Stimulated activated CD8-positive, alpha-beta memory T cell treated with anti-CD3 and anti-CD28 coated beads, Interleukin-2, amount 100 ng/mL, for 1 hour (primary cell): ENCODE measurements at regions not wholly inside any gene's neighbourhood (a gene's known extent, or its start where the extent isn't known, plus 50 kb on each side); places are given as distances from the start of the nearest gene placed in this dataset.
"Not testable (repeated sequence)": the region's sequence is repeated elsewhere in the genome, so short reads cannot be mapped to it uniquely, and the experiment has no call there.

ENCODE experiments used
- DNase-seq, 2 donors: peaks; one replicate each; pipeline ENCODE4 v3.0.0-alpha.2; 2020; ENCODE audit warnings: low read depth in 2 of 2

DNA sequence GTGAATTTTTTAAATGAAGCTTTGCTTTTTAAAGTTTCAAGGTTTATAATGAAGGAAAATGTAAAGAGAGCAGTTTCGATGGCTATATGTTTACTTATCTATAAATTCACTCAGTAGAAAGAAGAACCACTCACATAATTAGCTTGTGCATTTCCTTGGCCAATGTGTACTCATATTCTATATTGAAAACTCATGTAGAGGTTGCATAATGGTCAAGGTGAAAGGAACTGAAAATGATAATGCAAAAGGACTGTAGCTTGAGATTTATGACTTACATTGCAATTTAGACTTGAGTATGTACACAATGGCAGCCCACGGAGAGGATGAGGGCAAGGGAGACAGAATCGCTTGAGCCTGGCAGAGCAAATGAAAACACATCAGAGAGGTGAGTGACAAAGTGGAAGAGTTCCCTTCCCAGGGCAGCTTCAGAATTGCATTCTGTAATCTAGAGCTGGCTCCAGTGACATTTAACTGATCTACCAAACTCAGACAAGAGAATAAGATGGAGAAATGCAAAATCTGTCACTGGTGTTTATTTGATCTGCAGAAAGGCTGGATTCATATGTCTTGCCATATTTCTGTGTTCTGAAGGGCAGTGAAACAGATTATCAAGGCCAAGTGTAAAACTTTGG is 191.8 kb downstream of the TMEM200A start:
- DNase-seq = no peak

DNA sequence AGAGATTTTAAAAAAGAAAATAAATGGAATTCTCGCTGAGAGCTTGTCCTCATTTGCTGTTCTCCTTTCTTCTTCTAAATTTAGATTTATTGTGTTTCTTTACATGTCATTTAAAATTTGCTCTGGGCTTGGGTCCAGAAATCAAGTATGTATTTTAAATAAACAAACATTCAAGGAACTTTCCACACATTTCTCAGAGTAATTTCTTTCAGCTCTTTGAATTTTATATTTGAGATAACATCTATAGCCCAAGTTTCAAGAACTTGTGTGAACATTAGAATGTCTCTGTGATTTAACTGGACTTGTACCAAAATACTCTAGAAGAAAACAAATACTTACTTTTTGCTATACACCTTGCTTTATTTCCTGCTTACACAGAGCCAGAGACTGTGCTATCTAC is 192.3 kb downstream of the TMEM200A start:
- DNase-seq = no peak

DNA sequence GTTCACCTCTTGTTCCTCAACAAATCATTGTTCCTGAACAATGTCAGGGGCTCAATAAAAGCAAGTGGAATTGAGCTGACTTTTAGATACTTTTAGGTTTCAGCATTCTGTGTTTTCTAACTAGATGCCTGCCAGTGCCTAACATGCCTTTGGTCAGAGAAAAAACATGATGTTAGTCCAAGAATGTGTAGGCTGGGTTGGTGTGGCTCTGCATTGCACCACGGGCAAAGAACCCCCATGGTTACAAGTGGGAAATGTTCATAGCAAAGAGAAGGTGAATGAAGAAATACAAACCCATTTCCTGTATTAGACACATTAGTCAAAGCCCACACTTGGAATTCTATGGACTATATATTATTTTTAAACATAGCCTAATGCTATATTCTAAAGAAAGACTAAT is 193.3 kb downstream of the TMEM200A start:
- DNase-seq = no peak

DNA sequence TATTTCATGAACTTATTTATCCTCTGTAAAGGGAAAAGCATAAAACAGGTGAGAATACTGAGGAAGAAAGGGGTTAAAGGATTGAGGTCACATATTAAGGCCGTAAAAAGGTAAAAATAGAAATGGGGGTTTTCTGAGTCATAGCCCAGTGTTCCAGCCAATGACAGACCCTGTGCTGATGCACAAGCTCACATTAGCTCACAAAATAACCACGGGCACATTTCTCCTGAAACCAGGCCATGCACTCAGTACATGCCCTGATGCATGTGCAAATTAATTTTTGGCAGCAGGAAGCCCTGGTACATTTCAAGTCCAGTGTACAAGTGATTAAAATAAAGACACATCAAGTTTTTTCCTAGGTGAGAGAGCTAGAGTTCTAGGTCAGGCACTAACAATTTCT is 194.4 kb downstream of the TMEM200A start:
- DNase-seq = no peak

DNA sequence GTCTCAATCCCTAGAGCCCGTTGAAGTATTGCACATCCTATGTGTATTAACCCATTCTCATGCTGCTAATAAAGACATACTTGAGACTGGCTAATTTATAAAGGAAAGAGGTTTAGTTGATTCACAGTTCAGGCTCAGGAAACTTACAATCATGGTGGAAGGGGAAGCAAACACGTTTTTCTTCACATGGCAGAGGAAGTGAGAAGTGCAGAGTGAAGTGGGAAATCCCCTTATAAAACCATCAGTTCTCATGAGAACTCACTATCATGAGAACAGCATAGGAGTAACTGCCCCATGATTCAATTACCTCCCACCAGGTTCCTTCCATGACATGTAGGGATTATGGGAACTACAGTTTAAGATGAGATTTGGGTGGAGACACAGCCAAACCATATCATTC is 195.3 kb downstream of the TMEM200A start:
- not testable (repeated sequence) for DNase-seq

DNA sequence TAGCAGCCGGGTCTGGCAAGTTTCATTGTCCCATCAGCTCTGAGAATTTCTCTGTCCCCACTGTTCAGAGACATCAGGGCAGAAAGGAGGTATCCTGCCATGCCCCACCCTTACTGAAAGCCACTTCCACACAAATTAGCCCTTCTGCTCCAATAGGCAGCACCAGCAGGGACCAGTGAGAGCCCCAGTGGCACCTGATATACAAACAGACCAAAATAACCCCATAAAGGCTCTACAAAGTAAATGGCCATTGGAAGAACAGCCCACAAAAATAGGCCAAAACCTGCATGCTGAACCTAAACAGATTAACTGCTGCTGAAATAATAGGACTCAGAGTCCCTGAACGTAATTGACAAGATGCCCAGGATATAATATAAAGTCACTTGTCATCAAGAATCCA is 199.9 kb downstream of the TMEM200A start:
- no peak for DNase-seq

DNA sequence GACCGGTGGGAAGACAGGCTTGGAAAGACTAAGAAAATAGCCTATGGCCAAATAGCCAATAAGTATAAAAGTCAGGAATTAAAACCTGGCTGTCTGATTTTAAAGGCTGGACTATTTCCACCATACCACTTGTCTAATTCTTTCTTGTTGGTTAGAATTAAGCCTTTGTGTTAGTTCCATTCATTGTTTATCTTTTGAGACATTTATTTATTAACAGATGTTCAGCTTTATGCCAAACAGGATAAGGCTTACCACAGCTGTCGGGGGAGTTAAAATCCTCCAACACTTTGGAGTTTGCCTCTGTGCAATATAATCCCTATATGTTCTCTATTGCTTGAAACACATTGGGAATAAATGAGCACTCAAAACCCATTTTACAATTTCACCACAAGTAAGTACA is 208.3 kb downstream of the TMEM200A start:
- DNase-seq = no peak

DNA sequence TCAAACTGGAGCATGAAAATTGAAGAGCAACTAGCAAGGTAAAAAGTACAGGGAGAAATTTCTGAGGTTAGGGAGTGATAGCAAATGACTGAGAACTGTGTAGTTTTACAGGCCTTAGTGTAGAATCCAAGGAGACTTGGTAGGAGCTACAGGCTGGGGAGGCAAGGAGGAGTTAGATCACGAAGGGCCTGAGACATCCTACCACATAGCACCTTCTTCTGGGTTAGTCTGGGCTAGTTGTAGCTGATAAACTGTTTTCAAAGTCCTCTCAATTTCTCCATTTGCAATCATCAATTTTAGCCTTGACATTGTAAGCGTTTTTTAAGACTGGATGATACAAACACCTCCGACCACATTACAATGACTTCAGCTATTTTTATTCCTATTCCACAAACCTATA is 209.7 kb downstream of the TMEM200A start:
- DNase-seq = no peak

DNA sequence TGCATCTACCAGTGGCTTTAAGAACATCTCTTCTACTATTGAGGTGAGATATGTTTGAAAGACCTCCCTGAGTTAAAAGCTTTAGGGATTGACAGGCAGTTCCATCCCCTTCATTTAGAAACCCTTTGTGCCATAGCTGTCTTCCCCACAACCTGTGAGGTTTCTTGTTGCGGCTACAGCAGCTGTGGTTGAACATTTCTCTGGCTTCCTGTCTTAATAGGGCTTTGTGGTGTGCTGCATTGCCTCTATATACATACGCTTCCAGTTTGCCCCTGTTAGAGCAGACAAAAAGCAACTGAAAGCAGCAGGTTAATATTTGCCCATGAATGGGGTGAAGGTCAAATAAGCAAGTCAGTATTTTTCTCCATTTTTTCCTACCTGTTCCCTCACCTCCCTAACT is 210.2 kb downstream of the TMEM200A start:
- peak; percentile 5 to 27 for DNase-seq

DNA sequence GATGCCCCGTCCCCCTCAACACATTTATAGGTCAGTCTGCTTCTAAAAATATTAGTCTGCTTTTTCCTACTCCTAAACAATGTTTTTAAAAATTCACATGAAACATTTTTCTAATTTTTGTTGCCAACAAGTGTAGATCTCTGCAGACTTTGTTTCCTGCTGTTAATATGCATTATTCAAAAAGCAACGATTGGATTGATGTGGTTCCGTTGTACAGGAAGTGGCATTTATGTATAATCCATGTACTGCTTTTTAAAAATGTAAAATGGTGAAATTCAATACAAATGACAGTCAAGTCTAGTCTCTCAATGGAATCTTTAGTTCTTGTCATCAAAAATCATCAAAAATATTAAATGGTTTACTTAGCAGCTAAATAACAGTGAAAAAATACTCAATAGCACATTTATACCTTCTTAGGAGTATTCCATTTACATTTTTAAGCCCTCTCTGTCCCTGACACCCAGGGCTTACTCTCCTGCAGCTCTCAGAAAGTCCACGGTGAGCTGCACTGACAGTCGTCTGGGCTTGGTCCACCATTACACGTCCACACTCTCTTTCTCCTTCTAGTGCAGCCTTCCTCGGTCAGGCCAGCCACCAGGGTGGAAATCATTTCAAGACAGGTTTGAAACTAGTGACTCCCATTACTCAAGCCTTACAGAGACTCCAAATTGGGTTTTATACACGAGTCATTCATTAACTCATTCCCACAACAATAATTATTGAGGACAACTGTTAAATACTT is 211.5 kb downstream of the TMEM200A start:
- DNase-seq = no peak

DNA sequence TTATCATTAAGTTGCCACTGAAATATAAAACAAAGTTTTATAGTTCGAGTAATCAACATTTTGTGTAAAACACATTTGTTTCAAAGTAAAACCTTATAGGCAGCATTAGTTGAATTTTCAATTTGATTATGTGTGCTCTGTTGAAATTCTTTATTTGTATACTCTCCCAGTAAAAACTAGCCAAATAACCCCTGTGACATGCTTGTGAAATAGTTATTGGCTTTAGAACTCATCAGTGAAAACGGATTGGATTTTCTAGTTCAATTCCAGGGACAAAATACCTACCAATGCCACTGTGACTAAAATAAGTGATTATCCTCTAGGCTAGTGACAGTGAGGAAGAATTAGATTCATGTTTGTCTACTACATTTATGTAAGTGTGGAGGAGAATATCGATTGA is 212.9 kb downstream of the TMEM200A start:
- no peak for DNase-seq

DNA sequence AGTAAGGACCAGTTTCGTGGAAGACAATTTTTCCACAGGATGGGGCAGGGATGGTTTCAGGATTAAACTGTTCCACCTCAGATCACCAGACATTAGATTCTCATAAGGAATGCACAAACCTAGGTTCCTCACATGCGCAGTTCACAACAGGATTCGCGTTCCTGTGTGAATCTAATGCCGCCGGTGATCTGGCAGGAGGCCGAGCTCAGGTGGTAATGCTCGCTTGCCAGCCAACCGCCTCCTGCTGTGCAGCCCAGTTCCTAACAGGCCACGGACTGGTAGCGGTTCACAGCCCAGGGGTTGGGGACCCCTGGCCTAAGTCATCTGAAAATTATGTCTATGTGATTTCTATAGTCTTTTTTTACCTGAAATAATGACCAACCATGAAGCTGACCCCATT is 217.5 kb downstream of the TMEM200A start:
- DNase-seq = no peak

DNA sequence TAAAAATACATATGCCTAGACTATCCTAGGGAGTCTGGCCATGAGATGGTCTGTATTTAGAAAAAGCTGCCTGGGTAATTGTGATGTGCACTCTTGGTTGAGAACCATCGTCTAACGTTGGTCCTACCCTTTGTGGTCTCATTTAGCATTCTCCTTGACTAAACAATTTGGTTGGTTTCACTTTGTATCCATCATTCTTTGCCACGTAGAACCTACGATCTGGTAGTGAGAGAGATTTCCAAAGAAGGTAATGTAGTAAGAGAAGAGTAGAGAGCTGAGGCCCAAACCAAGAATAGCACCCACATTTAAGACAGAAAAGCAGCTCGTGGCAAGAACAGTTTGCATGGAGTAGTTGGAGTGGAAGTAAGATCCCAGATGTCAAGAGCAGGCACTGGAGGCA is 219.8 kb downstream of the TMEM200A start:
- no peak for DNase-seq

DNA sequence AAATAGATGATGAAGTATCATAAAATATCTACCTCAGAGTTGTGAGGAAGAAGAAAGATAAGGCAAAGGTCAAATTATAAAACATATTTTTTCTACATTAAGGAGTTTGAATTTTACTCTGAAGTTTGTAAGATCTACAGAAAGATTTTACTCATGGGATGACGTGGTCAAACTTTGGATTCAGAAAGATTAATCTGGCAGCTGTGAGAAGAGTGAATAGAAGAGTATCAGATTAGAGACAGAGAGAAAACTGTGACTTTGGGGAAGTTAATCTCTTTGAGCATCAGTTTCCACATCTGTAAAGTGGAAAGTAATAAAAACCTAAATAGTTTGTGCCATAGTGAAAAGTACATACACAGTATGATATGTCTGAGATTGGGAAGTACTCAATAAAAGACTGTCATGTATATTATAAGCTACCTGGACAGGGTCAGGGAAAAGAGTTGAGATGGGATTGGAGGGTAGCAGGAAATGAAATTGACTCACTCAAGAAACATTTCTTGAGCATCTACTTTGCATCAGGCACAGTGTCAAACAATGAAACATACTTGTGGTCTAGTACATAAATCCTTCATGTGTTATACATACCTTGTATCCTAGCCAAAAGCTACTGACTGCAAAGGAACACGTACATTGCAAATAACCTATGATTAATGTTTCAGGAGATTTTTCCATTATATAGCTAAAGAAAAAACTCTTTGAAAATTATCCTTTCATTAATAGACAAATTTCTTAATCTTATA is 222.1 kb downstream of the TMEM200A start:
- no peak for DNase-seq

DNA sequence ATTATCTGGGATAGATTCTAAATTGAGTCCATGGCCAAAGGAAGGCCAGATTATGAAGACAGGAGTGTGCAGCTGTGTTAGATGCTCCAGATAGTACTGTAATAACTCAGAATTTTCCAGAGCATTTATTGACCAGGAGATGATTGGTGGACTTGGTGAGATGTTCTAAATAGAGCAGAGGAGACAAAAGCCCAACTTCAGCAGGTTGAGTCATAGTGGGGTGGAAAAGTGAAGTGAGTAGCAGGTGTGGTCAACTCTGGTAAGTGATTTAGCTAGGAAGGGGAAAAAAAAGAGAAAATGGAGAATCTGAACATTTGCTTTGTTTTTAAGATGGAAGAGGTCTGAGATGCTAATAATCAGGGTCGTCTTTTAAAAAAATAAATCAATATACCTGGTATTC is 227.4 kb downstream of the TMEM200A start:
- DNase-seq = no peak

DNA sequence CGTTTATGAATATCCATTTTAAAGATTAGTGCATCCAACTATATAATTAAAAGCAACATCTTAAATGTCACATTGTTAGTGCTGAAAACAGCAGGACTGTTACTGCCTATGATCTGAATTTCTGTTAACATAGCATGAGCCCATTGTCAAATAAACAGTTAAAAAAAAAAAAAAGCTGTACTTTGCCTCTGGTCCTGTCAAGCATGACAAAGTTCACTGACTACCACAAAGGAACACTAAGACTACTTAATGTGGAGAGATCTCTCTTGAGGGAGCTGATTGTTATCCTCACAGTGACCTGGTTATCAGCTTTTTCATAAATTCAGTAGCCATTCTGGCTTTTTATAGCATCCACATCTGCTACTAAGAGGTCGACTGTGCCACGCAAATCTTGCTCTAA is 228.1 kb downstream of the TMEM200A start:
- DNase-seq = no peak

DNA sequence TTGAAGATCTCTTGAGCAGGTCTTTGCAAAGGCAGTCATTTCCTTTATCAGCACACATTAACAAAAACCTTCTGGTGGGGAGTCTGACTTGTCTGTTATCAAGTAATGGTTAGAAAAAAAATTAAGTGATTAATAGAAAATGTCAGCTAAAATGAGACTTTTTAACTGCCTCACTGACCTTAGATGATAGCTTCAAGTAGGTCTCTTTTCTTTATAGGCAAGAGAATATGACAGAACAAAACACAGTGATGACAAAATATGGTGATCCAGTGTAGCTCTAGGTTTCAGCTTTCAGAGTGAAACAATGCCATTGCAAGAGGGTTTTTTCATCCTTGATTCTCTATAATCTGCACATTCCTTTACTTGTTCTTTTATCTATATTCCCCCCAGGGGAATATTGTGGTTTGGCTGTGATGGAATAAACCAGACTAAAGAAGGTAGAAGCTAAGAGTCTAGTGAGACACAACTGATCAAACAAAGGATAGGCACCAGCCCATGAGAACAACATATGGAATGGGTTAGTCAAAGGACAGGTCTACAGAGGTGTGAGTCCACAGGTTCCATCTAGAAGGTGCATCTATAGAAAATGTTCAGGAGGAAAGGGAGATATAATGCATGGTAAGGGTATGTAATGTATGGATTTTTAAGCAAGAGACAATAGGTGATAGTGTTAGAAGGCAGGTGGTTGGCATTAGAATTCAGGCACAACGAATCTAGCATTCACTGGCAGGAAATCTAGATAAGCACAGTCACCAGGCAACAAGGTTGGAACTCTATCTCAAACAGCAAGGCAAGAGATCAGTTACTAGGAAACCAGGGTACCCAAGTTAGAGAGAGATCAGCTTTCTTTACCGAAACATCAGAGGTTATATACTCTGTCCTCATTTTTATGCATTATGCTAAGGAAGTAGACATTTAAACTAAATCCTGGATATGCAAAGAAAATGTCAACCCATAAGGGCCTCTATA is 228.9 kb upstream of the SMLR1 start:
- DNase-seq = no peak

DNA sequence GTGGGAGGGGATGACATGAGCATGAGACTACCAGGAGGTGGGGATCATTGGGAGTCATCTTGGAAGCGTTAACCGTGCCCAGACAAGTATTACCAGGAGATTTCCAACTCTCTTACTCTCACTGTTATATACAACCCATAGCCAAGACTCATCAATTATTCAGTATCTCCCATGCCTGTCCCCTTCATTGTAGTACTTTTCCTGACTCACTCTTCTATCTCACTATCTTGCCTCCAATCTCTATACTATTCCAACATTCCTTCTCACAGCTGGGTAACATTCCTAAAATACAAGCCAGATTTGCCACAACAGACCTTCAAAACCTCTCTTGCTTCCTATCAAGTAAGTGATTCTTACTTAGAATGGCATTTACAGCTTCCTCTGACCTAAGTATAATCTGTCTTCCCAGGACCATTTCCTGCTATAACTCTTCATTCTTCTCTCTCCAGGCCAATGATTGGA is 226.3 kb upstream of the SMLR1 start:
- DNase-seq = no peak

DNA sequence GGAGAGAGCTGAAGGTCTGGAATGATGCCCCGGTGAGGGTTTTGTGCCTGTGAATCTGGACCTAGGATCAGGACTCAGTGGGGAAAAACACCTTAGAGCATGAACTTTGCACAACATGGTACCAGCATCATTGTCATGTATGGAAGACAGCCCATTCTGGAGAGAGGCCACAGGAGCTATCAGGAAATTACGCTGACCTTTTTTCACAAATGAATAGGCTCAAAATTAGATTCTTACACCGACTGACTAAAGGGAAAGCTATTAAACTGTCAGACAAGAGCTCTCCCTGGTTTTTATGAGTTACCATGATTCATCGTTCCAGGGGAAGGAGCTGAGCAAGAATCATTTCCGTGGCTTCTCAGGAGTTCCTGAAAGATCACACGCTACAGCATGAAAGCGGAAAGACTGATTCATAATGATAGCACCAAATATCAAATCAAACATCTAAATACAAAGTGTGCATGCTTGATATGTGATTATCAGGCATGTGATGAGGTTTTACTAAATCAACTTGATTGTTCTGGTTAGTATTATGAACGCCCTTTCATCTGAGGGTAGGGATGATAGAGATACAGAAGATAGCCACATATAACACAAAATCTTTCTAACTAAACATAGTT is 224.9 kb upstream of the SMLR1 start:
- DNase-seq = no peak

DNA sequence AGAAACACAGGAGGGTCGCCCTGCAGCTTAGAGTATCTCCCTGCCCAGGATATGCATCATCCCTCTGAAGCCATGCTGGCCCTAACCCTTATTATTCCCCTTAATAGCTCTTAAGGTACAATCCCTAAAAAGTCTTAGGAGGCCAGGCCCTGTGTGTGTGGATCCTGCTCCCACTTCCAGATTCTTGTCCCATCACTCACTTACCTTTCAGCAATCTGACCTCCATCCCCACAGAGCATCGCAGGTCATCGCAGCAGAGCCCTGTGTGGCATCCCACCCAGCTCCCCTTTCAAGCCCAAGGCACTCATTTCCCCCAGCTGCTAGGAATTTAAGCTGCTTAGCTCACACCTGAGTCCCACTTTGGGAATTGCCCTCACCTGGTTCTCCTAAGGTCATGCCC is 223.8 kb upstream of the SMLR1 start:
- no peak for DNase-seq

DNA sequence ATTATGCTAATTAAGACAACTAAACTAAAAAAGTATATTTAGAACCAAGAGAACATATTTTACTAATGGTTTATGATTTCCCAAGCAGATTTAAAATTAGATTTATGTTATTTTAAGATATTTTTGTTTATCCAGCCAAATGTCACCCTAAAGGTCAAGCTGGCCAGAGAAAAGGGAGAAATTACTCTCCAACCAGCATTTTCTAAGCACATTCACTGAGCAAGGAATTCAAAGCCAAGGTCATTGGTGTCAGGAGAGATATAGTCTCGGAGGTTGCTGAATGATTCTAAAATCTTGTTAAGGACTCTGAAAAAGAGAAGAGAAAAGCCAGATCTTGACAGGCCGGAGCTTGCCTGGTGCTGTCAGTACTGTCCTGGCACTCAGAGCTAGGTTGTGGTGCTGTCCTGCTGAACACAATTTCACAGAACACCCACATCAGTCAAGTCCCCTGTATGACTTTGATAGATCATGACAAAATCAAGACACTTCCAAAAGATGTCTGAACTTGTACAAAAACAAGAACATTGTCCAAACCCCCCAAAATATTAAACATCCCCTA is 222.3 kb upstream of the SMLR1 start:
- DNase-seq = no peak
